Astrocyte of the cerebellum (primary cell): ENCODE measurements at regions not wholly inside any gene's neighbourhood (a gene's known extent, or its start where the extent isn't known, plus 50 kb on each side); places are given as distances from the start of the nearest gene placed in this dataset.

ENCODE experiments used
- DNase-seq: peaks from one replicate; pipeline ENCODE4 v3.0.0-alpha.2; 2011; ENCODE audit warnings: low read depth
- H3K4me3 ChIP-seq: 2 replicates; pipeline ENCODE4 v1.5.1; 2011; ENCODE audit warnings: mild to moderate bottlenecking, low read depth, low read length, moderate library complexity
- in situ Hi-C: cut with HindIII; loops from 2 replicates; pipeline ENCODE4 v1.10.0; 2017; ENCODE audit warnings: low sequenced_read_pairs
- TF ChIP-seq, protein P1 (sequence below): IDR thresholded peaks from 2 replicates; pipeline ENCODE4 v1.5.1; 2012; ENCODE audit warnings: low read length, low read depth, moderate library complexity, mild to moderate bottlenecking; ENCODE audit errors: missing control alignments

DNA sequence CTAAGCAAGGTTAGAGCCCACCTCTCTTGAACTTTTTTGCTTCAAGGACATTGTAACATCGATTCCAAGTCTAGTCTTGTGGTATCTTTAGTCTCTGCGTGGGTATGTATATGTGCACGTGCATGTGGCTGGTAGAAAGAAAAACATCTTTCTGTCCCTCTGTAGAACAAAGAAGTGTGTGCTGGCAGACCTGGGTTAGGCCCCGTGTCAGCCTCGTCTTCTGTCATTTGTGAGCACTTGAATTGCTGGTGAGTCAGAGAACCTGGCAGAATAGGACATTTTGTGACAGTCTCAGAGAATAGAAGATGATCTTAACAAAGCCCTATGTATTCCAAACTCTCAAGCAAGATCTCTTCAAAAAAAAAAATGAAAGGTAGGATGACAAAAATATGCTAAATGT, 102.2 kb upstream of the ATP10A start:
- TF ChIP-seq, protein P1, sequence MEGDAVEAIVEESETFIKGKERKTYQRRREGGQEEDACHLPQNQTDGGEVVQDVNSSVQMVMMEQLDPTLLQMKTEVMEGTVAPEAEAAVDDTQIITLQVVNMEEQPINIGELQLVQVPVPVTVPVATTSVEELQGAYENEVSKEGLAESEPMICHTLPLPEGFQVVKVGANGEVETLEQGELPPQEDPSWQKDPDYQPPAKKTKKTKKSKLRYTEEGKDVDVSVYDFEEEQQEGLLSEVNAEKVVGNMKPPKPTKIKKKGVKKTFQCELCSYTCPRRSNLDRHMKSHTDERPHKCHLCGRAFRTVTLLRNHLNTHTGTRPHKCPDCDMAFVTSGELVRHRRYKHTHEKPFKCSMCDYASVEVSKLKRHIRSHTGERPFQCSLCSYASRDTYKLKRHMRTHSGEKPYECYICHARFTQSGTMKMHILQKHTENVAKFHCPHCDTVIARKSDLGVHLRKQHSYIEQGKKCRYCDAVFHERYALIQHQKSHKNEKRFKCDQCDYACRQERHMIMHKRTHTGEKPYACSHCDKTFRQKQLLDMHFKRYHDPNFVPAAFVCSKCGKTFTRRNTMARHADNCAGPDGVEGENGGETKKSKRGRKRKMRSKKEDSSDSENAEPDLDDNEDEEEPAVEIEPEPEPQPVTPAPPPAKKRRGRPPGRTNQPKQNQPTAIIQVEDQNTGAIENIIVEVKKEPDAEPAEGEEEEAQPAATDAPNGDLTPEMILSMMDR: no peak
- in situ Hi-C loops: no loop called here
- H3K4me3 ChIP-seq: no peak overlapping the region
- DNase-seq: no peak

DNA sequence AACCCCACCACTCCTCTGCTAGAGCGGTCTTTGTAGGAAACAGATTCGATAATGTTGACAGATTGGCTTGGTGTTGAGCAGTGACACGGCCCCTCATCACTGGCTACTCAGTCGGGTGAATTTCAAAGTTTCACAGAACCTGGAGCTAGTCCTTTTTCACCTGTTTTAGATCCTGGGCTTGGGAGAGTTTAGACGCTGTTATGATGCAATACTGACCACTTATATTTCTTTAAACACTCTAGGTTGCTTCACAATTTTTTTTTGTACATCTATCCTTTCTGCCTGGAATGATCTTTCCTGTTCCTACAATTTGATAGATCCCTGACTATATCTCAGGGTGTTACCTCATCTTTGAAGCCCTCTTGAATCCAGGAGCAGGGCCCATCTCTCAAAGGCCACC, 97.1 kb upstream of the ATP10A start:
- TF ChIP-seq, protein P1: no peak
- no peak overlapping the region for H3K4me3 ChIP-seq
- in situ Hi-C loops: no loop called here
- DNase-seq: no peak

- in situ Hi-C loops: no loop called here
- no peak overlapping the region for H3K4me3 ChIP-seq
- no peak for DNase-seq
- TF ChIP-seq, protein P1: no peak
Measured at GRCh38 chr15:25959100-25959499, 96.0 kb upstream of the ATP10A start.

DNA sequence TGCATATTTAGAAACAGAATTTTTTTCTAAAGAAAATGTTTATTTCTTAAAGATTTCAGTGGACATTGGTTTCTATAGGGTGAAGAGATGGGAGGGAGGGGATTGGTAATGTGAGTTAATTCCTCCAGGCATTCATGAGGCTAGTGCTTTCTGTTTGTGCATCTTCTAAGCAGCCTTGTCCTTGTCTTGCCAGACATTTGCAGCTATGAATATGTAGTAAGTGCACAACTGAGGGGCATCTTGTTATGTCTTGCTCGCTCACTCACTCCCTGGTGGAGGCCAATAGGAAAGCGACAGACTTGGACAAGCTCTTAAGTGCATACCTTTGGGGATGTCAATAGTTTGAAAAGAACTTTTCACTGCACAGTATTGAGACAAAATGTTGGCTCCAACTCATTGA, 92.5 kb upstream of the ATP10A start:
- DNase-seq: no peak
- in situ Hi-C loops: no loop called here
- H3K4me3 ChIP-seq: no peak overlapping the region
- TF ChIP-seq, protein P1: no peak

GRCh38 chr15:25954398-25954797, 91.3 kb upstream of the ATP10A start:
- H3K4me3 ChIP-seq: no peak overlapping the region
- in situ Hi-C loops: no loop called here
- DNase-seq: no peak
- TF ChIP-seq, protein P1: no peak

- in situ Hi-C loops: no loop called here
- H3K4me3 ChIP-seq: no peak overlapping the region
- no peak for DNase-seq
- TF ChIP-seq, protein P1: no peak
Measured at GRCh38 chr15:25950014-25950413, 86.9 kb upstream of the ATP10A start.
